ENCODE measurements at regions not wholly inside any gene's neighbourhood (a gene's known extent, or its start where the extent isn't known, plus 50 kb on each side); places are given as distances from the start of the nearest gene placed in this dataset.
"Not testable (repeated sequence)": the region's sequence is repeated elsewhere in the genome, so short reads cannot be mapped to it uniquely, and the experiment has no call there.

GRCh38 chrX:122945328-122945727 is 238.8 kb upstream of the GRIA3 start:
- DNase-seq: no peak

- DNase-seq: no peak
These were observed 211.5 kb upstream of the GRIA3 start for GRCh38 chrX:122972604-122973003.

GRCh38 chrX:122982521-122982920 is 201.6 kb upstream of the GRIA3 start:
- no peak for DNase-seq

- not testable (repeated sequence) for DNase-seq
These were observed 181.2 kb upstream of the GRIA3 start for GRCh38 chrX:123002844-123003243.

- peak; percentile 2 for DNase-seq
These were observed 170.9 kb upstream of the GRIA3 start for GRCh38 chrX:123013141-123013540.

- DNase-seq: no peak
These were observed 147.7 kb upstream of the GRIA3 start for GRCh38 chrX:123036401-123036800.

- no peak for DNase-seq
These were observed 134.9 kb upstream of the GRIA3 start for GRCh38 chrX:123049071-123049625.

- no peak for DNase-seq
These were observed 123.1 kb upstream of the GRIA3 start for GRCh38 chrX:123060986-123061385.

GRCh38 chrX:123064053-123064452 is 120.0 kb upstream of the GRIA3 start:
- no peak for DNase-seq

- no peak for DNase-seq
These were observed 111.2 kb upstream of the GRIA3 start for GRCh38 chrX:123072686-123073385.

GRCh38 chrX:123075947-123076561 is 108.0 kb upstream of the GRIA3 start:
- no peak for DNase-seq

- DNase-seq: peak; percentile 63
These were observed 106.4 kb upstream of the GRIA3 start for GRCh38 chrX:123077631-123078030.

GRCh38 chrX:123080065-123080464 is 104.0 kb upstream of the GRIA3 start:
- no peak for DNase-seq

- DNase-seq: peak; percentile 70
These were observed 102.3 kb upstream of the GRIA3 start for GRCh38 chrX:123081776-123082175.

- peak; percentile 47 for DNase-seq
These were observed 100.2 kb upstream of the GRIA3 start for GRCh38 chrX:123083924-123084323.

GRCh38 chrX:123084797-123085196 is 99.3 kb upstream of the GRIA3 start:
- peak; percentile 79 for DNase-seq

- peak; percentile 56 for DNase-seq
These were observed 98.7 kb upstream of the GRIA3 start for GRCh38 chrX:123085311-123085940.

GRCh38 chrX:123086768-123087167 is 97.3 kb upstream of the GRIA3 start:
- DNase-seq: no peak

GRCh38 chrX:123087326-123087725 is 96.8 kb upstream of the GRIA3 start:
- peak; percentile 28 for DNase-seq

GRCh38 chrX:123088331-123088730 is 95.7 kb upstream of the GRIA3 start:
- DNase-seq: no peak

- DNase-seq: no peak
These were observed 95.1 kb upstream of the GRIA3 start for GRCh38 chrX:123088930-123089329.

GRCh38 chrX:123093792-123094191 is 90.3 kb upstream of the GRIA3 start:
- no peak for DNase-seq
